Pancreas (tissue), 10 donors: ENCODE measurements at regions not wholly inside any gene's neighbourhood (a gene's known extent, or its start where the extent isn't known, plus 50 kb on each side); places are given as distances from the start of the nearest gene placed in this dataset.

Experiments
- ATAC-seq, 4 donors: fragments of 200-7000 bp; cut with Tn5 transposase; one replicate each; pipeline versions ENCODE4 v1.8.0 to v1.9.1; 2020; ENCODE audit warnings: mild to moderate bottlenecking in 4 of 4, moderate library complexity in 4 of 4
- DNase-seq, 6 donors: peaks; one replicate each; pipeline ENCODE4 v3.0.0-alpha.2; 2020
- FAIRE-seq: peaks from 2 replicates; lab custom pipeline; 2012; peaks lifted over from hg19 to GRCh38; lab: Jason Lieb, UNC
- H3K27ac ChIP-seq, 4 donors: fragments of 200-600 bp; sonication (generic); 1 replicate in 3 of 4; 2 replicates in 1 of 4; pipeline versions ENCODE4 v1.5.0 to v1.8.0; 2020
- H3K27me3 ChIP-seq, 4 donors: fragments of 200-600 bp; one replicate each; pipeline ENCODE4 v1.8.0; 2021
- H3K36me3 ChIP-seq, 3 donors: fragments of 200-600 bp; sonication (generic) in 1 of 3; one replicate each; pipeline versions ENCODE4 v1.5.0 to v1.8.0; 2020 to 2021
- H3K4me1 ChIP-seq, 3 donors: fragments of 200-600 bp; one replicate each; pipeline ENCODE4 v1.8.0; 2021
- H3K4me3 ChIP-seq, 4 donors: fragments of 200-600 bp; sonication (generic) in 2 of 4; one replicate each; pipeline versions ENCODE4 v1.5.0 to v1.8.0; 2020 to 2021
- H3K9me3 ChIP-seq, 4 donors: fragments of 200-600 bp; one replicate each; pipeline ENCODE4 v1.8.0; 2021
- CTCF ChIP-seq, 4 donors: fragments of 200-600 bp; sonication (generic) in 3 of 4; IDR thresholded peaks; one replicate each; pipeline versions ENCODE4 v1.5.0 to v1.8.0; 2021; ENCODE audit warnings: antibody characterized with exemption in 4 of 4
- WGBS, 2 donors: extraction: QIAGEN DNeasy Blood & Tissue Kit; methylation state at CpG; one replicate each; pipeline ENCODE4 v1.1.7; 2013; 5-methylcytosine and 5-hydroxymethylcytosine counted together
- intact Hi-C, 3 donors: fragments of 100-400 bp; cut with DNase I; formaldehyde crosslinking; loops; one replicate each; pipeline versions ENCODE4 v1.11.1 to v1.14.2; 2022
- donor health status: healthy with polysubstance abuse.
- donor health status: DM: no; HTN: no; CAD: no; lungs with moderate emphysema.
- donor health status: DM: no; HTN: no; CAD: no.
- donor health status: control.
- donor health status: control.
- donor health status: Bipolar disorder and iron deficiency.
- donor health status: DM: yes; HTN: yes; CAD: no.
- donor health status: DM: no; HTN: no; CAD: no.
- donor health status: DM: no; HTN: no; CAD: no.
- donor health status: DM: yes; HTN: yes; CAD: no.

- no peak for TF ChIP-seq CTCF (IDR thresholded peaks at IDR 0.05)
- intact Hi-C loops = no loop called here
- ATAC-seq = no peak
These were observed 367.6 kb downstream of the TMEM135 start for GRCh38 chr11:87405356-87405755.

GRCh38 chr11:87401653-87402052, 363.9 kb downstream of the TMEM135 start:
- no peaks in the 10 kb centered on the region for H3K4me1 ChIP-seq

More at GRCh38 chr11:87405356-87405755, 367.6 kb downstream of the TMEM135 start:
- DNase-seq (no peak), FAIRE-seq (no peak)
- no peaks in the 10 kb centered on the region for H3K36me3 ChIP-seq
- H3K9me3 ChIP-seq = no peaks in the 10 kb centered on the region
- WGBS, 2 donors = 79 to 82% methylated on average over 2 of the region's 2 CpGs
- H3K4me3 ChIP-seq = no peak overlapping the region
- H3K4me1 ChIP-seq = no peaks in the 10 kb centered on the region
- no peak overlapping the region for H3K27ac ChIP-seq
- no peaks in the 10 kb centered on the region for H3K27me3 ChIP-seq

GRCh38 chr11:87399341-87399740, 361.6 kb downstream of the TMEM135 start:
- intact Hi-C loops = no loop called here
- no peaks in the 10 kb centered on the region for H3K4me1 ChIP-seq
- no peaks in the 10 kb centered on the region for H3K9me3 ChIP-seq
- H3K36me3 ChIP-seq = no peaks in the 10 kb centered on the region
- no peak overlapping the region for H3K4me3 ChIP-seq
- H3K27me3 ChIP-seq = no peaks in the 10 kb centered on the region
- no peak overlapping the region for H3K27ac ChIP-seq
- TF ChIP-seq CTCF (IDR thresholded peaks at IDR 0.05) = no peak
- no peak for ATAC-seq
- no peak for FAIRE-seq
- DNase-seq = no peak

More at GRCh38 chr11:87401653-87402052, 363.9 kb downstream of the TMEM135 start:
- H3K36me3 ChIP-seq = no peaks in the 10 kb centered on the region
- ATAC-seq (no peak), DNase-seq (no peak), FAIRE-seq (no peak)
- intact Hi-C loops = no loop called here
- H3K27me3 ChIP-seq = no peaks in the 10 kb centered on the region
- H3K27ac ChIP-seq = no peak overlapping the region
- no peak overlapping the region for H3K4me3 ChIP-seq
- no peaks in the 10 kb centered on the region for H3K9me3 ChIP-seq
- WGBS, 2 donors = 93 to 100% methylated on average over 1 of the region's 1 CpG
- TF ChIP-seq CTCF (IDR thresholded peaks at IDR 0.05) = no peak

DNA sequence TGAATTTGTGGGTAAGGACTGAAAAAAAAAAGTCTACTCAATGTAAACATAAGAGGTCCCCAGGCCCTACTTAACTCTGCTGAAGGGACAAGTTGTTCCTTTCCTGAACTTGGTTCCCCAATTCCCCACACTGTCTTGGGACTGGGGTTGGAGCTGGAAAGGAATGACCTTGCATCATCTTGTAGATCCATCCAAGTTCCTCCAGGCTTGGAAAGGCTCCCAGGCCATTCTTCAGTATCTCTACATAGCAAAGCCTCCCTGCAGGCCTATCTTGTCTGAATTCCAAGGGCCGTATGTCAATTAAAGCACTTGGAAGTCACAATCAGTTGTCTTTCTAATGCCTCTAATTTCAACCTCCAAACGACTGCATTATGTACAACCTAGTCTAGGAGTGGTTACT, 361.2 kb downstream of the TMEM135 start:
- intact Hi-C loops = no loop called here
- no peaks in the 10 kb centered on the region for H3K4me1 ChIP-seq
- H3K27ac ChIP-seq = no peak overlapping the region
- no peaks in the 10 kb centered on the region for H3K27me3 ChIP-seq
- peak in 2 of 4 donors; percentile 46 to 62 for ATAC-seq
- no peak for DNase-seq
- no peak overlapping the region for H3K4me3 ChIP-seq
- H3K36me3 ChIP-seq = no peaks in the 10 kb centered on the region
- no peaks in the 10 kb centered on the region for H3K9me3 ChIP-seq
- WGBS, 2 donors = 51 to 63% methylated on average over 2 of the region's 2 CpGs
- FAIRE-seq = no peak
- no peak for TF ChIP-seq CTCF (IDR thresholded peaks at IDR 0.05)

- Histone ChIP-seq H3K9me3 (no peaks in the 10 kb centered on the region), H3K4me3 (no peak overlapping the region), H3K36me3 (no peaks in the 10 kb centered on the region), H3K4me1 (no peaks in the 10 kb centered on the region), H3K27ac (no peak overlapping the region), H3K27me3 (no peaks in the 10 kb centered on the region)
- ATAC-seq (peak in 1 of 4 donors; percentile 39), FAIRE-seq (no peak), DNase-seq (no peak)
- 82 to 85% methylated on average over 5 of the region's 5 CpGs for WGBS, 2 donors
- no peak for TF ChIP-seq CTCF (IDR thresholded peaks at IDR 0.05)
- intact Hi-C loops = no loop called here
These were observed 359.5 kb downstream of the TMEM135 start for GRCh38 chr11:87397011-87397865.
